Suppressor macrophage (primary cell): ENCODE measurements at regions not wholly inside any gene's neighbourhood (a gene's known extent, or its start where the extent isn't known, plus 50 kb on each side); places are given as distances from the start of the nearest gene placed in this dataset.

ENCODE experiments used
- DNase-seq, 4 experiments: peaks; one replicate each; pipeline ENCODE4 v3.0.0-alpha.2; 2020 to 2022

DNA sequence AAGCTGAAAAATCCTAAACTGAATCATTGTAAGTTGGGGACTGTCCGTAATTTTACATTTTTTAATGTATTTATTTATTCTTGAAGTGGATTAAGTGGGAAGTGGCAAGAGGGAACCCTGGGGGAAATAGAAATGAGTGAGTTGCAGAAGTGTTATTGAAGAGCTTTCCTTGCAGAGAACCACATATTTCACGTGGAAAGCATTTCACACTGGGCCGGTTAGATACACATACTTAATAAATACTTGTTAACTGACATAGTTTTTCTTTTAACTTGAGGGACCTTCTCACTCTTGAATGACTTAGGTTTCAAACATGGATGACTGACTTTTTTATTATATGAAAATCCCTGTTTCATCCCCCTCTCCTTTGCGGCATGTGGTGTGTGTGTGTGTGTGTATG, 239.3 kb downstream of the LMO4 start:
- no peak for DNase-seq

DNA sequence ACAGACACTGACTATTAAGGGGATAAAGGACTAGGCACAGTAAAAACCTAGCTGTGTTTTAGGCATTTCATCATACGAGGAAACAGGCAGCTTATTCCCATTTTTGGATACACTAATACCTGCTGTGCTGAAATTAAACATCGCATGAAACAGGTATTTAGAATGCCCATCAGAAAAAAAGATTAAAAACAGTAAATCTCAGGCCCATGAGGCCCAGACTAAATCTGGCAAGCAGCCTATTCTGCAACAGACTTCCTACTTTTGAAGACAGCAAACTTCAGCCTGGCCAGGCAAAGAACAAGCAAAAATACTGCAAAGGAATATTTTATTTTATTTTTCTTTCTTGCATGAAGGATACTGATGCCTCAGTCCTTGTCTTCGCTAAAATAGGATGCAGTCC, 240.2 kb downstream of the LMO4 start:
- DNase-seq, result no peak

DNA sequence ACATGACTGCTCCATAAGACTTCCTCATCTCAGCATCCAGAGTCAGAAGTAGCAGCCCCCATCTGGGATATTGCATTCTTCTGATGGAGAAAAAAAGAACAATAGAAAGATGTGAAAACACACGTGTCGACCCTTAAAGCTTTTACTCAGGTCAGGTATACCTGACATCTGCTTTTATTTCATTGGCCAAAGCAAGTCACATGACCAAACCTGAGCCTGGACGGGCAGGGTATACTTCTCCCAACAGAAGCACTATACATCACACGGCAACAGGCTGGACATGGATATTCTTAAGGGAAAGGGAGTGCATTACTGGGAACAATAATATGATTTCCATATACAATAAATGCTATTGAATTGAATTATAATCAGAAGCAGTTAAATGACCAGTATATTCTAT, 243.3 kb downstream of the LMO4 start:
- DNase-seq, result no peak

DNA sequence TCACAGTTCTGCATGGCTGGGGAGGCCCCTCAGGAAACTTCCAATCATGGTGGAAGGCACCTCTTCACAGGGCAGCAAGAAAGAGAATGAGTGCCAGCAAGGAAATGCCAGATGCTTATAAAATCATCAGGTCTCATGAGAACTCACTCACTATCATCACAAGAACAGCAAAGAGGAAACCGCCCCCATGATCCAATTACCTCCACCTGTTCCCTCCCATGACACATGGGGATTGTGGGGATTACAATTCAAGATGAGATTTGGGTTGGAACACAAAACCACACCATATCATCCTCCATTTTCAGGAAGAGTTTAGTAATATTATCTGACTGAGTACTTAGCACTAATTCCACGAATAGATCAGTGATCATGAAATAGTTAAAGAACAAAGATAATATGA, 244.2 kb downstream of the LMO4 start:
- DNase-seq, result no peak

DNA sequence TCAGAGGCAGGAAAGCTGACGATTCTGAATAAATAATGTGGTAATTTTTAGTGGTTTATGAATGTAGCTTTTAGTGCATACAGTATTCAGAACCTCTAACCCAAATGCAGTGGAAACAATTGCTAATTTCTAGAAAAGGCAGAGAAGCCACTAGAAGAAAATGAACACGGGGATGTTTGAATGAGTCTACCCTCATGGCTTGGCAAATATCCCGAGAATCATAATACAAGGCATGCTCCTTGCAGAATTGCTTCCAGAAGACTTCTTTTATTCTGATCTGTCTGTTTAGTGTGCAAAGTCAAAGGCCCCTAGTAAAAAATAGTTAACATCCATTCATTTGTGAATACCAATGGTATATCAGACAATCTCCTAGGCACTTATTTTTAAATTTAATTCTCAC, 246.8 kb downstream of the LMO4 start:
- no peak for DNase-seq

DNA sequence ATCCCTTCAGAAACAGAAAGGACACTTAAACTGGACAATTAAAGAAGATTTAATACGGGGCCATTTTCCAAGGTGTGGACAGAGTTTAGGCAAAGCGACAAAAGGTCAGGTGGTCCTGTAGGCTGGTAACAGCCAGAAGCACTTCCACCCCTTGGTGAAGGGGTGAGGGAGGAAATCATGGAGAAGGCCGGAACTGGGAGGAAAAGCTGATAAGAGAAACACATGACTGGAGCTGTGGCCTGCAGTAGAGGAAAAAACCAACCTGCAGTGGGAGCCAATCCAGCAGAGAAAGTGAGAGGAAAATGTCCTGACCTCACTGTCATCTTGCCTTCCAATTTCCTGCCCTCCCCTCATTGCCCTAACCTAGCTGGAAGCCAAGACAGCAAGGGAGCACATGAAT, 249.8 kb downstream of the LMO4 start:
- DNase-seq, result no peak

DNA sequence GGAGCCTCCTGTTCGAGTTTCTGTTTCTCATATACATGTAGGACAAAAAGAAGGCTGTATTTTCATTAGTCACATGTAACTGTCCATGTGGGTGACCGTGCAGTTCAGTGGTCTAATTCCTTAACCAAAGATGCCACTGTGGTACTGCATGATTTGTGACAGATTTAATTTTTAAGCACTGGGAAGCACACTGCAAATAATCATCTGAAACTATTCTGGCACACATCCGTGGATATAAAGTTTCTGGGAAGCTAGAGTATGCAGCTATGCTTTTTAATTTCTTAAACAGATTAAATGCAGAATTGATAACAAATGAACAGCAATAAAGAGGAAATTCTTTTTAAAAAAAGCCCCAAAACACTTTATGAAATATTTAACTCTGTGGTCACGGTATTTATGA, 254.8 kb downstream of the LMO4 start:
- DNase-seq, result no peak

DNA sequence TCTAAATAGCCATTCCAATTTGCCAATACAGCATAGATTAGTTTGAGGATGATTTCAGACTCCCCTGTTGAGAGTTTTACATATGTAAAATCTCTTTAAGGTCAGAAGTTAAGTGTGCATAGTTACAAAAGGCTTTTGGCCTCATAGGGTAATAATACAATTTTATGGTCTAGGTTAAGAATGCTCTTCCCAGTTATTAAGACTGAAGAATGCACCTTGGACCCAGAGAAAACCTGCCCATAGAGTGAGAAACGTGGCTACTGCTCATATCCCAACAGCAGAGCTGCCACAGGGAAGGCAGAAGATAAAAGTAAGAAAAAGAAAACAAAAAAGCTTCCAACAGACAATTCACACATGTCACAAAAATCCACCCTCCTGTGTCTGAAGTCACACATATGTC, 255.9 kb downstream of the LMO4 start:
- DNase-seq, result no peak

DNA sequence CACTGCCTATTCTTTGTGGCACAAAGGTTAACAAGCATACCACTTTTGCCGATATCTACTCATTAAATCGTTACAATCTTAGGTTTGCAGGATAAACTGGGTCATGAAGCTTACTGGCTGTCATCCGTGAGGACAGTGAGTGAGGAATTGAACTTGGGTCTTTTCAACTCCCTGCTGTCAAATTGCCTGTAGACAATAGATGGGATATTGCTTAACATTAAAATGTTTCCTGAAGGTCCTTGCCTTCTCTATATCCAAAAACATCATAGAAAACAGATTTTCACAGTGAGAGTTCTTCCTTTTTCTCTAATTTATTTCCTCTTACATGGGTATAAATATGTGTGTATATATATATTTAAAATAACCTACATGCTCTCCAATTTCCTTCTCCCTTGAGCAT, 257.8 kb downstream of the LMO4 start:
- no peak for DNase-seq

DNA sequence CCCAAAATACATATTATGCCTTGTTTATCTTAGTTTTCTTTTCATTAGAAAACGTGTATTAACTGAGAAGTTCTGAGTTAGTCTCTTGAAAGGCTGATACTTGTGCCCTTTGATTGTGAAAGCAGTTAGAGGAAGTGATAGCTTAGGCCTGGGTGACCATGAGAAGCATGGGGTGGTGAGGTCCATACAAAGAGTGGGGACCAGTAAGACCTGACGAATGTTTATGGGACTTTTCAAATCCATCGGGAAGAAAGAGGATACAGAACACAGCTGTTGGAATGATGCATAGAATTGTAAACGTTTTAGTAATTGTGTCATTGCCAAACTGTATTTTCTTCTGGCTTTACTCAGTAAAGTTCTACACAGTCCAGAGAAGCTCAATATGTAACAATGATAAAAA, 259.8 kb downstream of the LMO4 start:
- DNase-seq, result peak; percentile 13 to 62 (median 40)

DNA sequence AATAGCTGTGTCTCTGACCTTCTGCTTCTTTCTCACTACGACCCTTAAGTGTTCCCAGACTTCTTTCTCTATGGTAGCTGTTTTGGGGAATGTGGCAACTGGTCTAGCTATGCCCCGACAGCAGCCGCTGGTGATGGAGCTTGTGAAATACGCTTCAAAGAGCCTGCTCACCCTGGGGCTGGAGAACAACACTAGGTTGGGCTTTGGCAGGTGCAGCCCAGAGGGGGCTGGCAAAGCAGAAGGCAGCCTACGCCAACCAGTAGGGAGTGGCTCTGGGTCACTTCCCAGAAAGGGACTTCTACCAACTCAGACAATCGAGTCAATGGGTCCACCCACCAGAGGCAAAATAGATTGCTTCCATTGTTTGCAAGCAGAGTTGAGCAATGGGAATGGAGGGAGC, 262.8 kb downstream of the LMO4 start:
- no peak for DNase-seq

DNA sequence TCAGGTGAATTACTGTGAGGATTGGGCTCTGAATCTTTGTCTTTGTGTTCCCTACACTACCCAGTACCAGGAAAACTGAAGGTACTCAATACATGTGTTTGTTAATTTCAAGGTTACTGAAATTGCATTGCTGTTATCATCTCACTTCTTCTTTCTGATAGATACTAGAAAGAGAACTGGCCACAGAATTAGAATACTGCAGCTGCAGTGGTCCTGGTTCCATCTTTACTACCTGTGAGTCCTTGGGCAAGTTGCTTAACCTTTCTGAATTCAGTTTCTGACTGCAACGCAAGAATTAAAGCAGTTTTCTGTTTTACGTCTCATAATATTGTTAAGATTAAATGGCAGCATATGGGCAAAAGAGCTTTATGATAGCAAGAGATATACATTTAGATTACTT, 263.5 kb downstream of the LMO4 start:
- DNase-seq, result no peak

DNA sequence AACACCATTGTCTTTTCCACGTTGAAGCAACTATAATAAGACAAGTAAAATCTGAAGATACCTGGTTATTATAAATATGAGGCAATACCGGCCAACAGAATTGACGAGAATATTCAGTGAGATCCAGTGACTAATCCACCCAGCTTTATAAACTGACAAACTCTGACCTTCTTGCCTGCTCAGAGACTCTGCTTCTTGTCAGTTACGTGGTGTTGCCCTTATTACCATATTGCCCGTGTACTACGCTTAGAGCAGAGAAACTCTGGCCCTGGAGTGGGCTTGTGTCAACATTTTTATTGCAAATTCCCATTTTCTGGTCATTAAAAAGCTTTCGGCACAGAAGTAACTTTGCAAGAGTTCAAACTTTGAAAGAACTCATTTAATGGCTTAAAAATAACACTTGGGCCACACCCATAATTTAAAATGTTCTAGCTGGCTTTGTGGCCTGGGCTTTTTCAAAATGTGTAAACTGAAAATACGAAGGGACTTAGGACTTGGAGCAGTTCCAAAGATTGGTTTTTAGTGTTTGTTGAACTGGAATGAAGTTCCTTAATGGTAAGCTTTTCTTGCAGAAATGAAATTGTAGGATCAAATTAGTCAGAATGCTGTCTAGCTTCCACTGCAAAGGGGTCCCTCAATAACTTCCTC, 266.2 kb downstream of the LMO4 start:
- DNase-seq, result peak in 1 of 4 experiments; percentile 36

DNA sequence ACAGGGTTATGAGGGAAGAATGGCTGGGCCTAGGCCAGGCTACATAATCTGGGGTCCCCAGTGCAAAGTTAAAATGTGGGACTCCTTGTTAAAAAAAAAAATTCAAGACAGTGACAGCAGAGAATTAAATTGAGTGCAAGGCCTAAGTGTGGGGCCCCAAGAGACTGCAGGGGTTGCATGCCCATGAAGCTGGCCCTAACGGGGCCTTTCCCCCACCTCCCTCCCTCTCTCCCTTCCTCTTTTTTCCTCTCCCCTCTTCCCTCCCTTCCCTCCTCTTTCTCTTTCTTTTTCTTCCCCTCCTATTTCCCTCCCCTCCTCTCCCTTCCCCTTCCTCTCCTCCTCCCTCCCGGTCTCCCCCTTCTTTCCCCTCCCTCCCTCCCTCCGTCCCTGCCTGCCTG, 266.7 kb downstream of the LMO4 start:
- no peak for DNase-seq

DNA sequence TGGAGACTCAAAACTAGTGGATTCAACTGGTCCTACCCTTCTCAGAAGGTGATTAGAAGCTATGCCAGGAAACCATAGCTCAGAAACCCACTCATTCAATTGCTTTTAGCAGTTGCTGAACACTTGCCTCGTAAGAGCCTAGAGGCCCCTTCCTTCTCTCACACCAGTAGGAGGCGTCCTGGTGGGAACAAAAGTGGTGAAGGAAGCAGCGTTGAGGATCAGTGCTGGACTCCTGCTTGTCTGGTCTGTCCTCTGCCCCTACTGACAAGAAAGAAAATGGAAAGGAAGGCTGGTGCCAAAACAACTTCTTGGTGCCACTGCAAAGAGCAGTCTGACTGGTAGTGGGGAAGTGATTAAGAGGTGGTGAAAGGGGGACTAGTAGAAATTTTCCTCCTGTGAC, 269.7 kb downstream of the LMO4 start:
- DNase-seq, result no peak

DNA sequence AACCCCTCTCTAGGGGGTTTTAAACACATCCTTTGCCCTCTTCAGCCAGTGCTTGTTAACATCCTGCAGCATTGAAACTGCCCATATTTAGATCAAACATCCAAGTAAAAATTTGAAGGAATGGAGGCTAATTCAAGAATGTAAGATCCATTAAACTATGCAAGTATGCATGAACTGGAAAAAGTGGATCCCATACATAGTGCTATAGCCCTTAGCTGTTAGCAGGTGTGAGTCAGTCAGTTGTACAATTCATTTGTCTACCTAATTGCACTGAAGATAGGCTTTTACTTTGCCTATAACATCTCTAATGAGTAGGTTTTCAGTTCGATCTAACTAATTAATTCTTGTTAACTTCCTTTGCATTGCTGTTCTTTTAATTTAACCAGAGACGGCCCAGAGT, 270.9 kb downstream of the LMO4 start:
- no peak for DNase-seq

DNA sequence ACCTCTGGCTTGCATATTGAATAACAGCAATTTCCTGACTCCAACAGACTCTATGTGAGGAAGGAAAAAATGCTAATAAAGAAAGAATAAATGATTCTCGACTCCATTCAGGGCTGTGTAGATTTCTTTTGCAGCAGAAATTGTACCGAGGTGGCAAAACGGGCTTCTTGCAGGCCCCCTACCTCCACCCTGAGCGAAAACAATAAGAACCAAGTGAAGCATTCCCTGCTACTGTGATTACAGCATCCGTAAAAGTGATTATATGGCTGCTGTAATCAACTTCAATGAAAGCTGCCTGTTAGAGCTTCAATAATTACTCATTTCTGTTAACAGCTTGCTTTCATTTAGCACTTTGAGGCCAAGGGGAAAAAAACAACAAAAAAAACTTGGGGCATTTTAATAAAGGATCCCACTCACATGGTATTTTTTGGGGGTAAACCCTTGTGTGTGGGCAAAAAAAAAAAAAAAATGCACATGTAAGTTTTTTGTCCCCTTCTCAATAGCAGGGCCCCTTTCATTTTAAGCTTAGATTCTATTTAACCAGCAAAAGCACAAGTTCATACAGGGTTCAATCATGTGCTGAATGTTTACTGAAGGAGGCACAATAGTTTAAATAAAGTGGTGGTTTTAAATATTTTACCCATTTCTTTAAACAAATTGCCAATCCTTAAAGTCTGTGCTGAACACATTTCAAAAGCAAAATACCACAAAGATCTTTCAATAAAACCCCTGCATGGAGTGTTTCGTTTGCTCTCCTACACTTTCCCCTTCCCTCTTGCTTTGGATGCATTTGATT, 271.6 kb downstream of the LMO4 start:
- no peak for DNase-seq

DNA sequence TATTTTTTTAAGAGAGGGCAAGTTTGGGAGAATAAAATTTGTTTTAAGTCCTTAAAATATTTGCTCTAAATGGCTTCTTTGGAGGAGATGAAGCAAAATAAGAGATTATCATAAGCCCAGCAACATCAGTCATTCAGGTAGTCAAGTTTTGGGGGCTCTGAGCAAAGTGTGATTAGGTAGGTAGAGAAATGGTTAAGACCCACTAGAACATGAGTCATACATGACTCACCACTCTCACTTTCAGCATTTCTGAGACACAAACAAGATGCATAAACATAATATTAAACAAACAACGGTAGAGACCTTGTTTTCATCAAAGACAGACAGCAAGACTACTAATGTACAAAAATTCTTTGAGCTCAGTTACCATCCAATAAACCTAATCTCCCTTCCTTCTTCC, 272.2 kb downstream of the LMO4 start:
- DNase-seq, result no peak

DNA sequence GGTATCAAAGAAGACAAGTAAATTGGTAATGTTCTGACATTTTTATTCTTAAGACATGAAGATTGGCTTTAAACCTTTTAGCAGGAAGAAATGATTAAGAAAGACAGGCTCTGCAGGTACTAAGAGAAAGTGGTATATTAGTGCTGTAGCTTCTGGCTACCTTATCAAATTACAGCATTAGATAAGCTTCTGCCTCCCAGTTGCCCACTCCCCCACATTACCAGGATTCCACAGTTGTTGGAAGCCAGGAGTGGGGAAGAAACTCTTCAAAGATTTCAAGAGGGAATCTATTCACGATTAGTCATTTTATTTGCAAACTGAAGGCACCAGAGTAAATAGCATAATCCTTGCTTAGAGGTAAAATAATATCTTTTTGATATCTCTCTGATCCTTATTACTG, 274.9 kb downstream of the LMO4 start:
- no peak for DNase-seq

DNA sequence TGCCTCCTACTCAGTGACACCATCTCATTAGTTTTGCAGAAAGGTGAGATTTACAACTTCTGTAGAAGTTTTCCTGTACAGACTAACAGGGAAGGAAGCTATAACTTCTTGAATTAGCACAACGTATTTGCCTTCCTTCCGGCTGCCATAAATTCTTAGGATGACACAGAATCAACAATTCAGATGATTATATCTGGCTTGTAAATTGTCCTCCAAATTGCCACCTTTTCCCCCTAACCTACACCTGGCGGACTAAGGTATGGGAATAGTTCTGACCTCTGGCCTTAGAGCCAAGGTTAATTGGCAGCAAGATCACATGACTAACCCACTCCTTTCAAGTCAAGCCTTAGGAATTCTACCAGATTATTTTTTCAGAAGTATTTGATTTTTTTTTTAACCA, 284.3 kb downstream of the LMO4 start:
- DNase-seq, result no peak

DNA sequence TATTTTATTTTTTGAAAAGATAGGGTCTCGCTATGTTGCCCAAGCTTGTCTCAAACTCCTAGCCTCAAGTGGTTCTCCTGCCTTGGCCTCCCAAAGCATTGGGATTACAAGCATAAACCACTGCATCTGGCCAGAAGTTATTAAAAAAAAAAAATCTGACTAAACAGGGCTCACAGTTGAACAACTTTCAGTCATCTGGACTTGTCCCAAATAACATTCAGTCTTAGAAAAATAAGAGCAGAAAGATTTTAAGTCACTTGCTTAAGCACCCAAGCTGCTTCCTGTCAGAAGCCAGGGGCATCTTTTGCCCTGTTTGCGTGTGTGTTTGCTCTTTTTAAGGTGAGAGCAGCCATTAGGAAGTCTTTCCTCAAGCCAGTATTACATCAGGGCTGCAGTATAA, 286.8 kb downstream of the LMO4 start:
- no peak for DNase-seq

DNA sequence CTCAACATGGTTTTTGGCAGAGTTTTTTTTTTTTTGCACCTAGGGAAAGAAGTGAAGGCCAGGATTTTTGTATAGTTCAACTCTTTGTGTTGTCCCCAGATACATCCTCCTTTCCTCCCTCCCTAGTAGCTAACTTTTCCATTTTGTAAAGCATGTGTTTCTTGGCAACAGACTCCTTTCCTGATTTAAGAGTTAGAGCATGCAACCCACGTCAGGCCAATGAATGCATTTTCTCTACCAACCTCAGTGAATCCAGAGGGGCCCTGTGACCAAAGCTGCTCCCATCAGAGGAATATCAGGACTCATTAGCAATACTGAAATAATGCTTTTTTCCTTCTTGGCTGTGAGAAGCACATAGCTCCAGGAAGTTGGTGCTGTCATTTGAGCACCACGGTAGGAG, 287.2 kb downstream of the LMO4 start:
- DNase-seq, result no peak

DNA sequence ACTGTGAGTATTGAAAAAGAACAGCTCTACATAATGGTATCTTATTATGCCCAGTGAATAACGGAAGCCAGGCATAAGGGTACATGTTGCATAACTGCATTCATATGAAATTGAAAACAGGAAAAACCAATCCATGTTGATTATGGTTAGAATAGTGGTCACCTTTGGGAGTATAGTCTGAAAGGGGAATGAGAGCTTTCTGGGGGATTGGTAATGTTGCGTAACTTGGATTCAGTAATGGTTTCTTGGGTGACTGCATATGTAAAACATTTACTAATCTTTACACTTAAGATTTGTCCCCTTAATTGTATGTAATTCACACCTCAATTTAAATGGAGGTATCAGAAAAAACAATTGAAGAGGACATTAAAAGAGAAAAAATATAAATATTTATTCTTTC, 292.1 kb downstream of the LMO4 start:
- DNase-seq, result no peak

DNA sequence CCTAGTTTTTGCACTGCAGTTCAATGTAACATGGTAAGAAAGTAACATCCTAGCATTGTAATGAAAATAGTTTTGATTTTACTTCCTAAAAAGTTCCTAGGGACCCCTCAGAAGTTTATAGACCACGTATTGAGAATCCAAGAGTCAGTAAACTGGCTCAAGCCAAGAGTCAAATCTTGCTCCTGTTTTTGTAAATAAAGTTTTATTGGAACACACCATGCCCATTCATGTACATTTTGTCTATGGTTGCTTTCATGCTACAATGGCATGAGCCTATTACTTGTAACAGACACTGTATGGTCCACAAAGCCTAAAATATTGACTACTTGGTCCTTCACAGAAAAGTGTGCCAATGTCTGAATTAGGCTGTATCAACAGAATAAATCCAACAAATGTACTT, 301.0 kb downstream of the LMO4 start:
- DNase-seq, result no peak

DNA sequence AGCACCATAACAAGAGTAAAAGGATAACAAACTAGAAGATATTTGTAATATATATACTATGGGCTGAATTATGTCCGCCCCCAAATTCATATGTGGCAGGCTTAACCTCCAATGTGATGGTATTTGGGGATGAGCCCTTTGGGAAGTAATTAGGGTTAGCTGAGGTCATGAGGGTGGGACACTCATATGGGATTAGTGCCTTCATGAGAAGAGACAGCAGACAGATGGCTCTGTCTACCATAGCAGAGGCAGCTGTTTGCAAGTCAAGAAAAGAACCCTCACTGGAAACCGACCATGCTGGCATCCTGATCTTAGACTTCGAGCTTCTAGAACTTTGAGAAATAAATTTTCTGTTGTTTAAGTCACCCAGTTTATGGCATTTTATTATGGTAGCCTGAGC, 303.6 kb downstream of the LMO4 start:
- no peak for DNase-seq
